NCI-H524 (cell line): ENCODE measurements at regions not wholly inside any gene's neighbourhood (a gene's known extent, or its start where the extent isn't known, plus 50 kb on each side); places are given as distances from the start of the nearest gene placed in this dataset.

Experiments used
- DNase-seq, 2 experiments: peaks; one replicate each; lab custom pipeline; 2025; lab: John Stamatoyannopoulos, UW

DNA sequence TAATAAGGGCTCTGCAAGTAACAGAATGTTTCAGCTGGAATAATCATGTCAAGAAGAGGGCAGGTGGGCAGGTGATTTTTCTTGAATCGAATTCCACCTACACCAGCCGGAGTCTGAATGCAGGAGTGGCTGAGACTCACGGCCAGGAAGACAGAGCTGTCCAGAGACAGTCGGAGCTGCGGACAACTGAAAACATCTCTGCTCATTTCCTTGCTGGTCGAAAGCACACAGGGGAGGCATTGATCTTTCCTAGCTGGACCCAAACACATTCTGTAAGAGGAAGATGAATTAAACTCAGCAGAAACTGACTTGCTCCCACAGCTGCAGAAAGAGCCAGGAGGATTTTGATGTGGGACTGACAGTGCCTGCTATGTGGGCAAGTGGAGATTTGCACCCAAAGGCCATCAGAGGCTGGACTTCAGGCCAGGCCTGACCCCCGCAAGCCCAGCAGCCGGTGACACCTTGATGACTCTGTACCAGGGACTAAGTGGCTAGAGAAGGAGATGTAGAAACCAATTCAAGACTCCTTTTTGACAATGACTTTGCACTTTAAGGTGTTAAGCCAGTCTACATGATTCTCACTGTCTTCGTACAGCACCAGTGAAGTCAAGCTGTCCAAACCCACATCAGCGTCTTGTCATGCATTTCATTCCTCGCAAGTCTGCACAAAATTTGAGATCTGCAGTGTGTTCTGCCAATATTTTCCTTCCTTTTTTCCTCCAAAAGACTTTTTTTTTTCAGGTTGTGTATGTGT lies 169.4 kb downstream of the TEX36 start:
- no peak for DNase-seq

DNA sequence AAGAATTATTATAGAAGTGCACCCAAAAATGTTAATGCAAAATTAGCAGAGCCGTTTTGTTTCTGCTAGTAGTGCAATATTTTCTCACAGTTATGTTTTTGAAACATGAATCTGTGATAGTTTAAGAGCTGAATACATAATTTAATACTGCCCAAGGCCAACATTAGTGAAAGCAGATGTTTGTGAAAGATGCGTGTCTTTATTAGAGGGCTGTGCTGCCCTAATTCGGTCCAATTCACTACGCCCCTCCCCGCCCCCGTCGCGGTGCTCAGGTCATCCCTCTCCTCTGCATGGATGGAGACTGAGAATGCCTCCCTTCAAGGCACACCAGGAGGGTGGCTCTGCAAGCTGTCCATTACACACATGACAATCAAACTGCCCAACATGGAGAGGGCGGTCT lies 172.0 kb downstream of the TEX36 start:
- DNase-seq, result no peak

DNA sequence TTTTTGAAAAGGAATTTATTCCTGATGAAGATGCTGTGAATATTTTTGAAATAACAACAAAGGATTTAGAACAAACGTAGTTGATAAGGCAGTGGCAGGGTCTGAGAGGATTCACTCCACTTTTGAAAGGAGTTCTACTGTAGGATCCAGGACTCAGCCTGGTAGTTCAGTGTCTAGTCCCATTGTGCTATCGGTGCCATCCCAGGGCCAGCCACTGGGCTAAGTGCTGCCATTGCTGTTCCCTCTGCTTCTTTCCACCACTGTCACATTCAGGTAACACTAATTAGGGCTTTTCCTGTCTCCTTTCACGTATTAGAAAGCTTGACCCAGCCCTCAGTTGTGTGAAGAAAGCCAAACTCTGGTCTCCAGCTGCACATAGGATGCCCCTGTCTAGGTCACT lies 177.3 kb downstream of the TEX36 start:
- DNase-seq, result no peak

DNA sequence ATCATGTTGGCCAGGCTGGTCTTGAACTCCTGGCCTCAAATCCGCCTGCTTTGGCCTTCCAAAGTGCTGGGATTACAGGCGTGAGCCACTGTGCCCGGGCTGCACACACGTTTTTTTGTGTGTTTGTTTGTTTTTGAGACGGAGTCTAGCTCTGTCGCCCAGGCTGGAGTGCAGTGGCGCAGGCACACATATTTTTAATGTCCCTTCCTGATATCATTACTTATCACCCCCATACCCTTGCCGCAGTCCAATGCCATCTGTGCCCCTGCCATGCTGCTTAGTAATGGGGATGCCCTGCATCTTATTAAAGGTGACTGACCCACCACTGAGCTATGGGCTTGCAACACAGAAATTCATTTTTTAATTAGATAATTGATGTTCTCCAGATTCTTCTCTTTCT lies 180.7 kb downstream of the TEX36 start:
- no peak for DNase-seq

DNA sequence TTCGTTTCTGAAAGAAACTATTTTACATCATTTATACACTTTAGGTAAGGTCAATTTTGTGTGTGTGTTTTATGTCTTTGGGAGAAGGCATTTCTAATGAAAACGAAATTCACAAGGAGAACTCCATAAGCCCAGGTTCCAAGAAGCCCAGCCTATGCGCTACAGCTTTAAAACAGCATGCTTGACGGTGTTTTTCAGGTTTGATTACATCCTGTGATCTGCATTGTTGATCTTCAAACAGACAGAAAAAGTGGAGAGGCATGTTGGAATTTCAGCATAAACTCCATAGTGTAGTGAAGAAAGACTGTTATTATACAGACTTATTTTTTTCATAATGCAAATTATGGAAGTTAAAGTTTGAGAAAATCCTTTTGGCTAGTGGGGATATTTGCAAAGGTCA lies 187.6 kb downstream of the TEX36 start:
- DNase-seq, result no peak

DNA sequence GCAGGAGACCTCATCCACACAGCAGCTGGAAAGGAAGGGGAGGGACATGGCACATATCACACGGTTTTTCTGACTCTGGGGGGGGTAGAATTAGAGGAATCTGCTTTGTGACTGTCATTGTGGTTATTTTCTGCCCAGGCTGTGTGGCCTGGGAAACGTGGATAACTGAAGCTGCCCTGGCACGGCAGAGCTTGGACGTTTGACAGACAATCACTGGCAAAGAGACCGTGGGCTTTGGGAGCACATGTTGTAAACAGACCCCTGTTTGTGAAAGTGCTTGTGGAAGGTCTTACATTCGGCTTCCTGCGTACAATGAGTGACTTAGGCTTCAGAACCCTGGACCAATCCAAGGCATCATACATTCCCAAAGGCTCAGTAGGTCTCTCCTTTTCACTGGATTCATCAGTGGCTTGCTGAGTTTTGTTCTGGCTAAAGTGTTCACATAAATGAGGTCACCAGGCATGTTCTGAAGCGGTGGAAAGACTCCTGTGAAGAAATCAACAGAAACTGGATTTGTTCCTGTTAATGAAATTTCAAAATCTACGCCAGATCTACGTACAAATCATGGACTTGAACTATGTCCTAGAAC lies 188.2 kb downstream of the TEX36 start:
- DNase-seq, result no peak

DNA sequence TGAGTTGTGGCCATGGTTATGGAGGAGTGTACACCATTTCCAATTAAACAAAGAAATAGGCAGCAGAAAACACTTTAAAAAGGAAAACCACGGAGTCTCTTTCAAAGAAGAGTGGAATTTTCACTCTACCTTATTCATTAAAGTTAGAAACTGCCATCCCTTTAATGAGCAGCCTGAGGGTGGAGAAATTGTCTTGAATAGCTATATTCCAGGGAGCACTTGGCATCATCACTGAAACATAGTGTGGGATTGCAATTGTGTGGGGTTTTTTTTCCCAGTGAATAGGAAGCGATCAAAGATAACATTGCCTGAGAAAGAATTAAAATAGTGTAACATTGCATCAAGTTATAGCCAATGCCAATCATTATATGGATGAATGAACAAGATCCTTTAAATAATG lies 191.6 kb downstream of the TEX36 start:
- DNase-seq, result no peak

DNA sequence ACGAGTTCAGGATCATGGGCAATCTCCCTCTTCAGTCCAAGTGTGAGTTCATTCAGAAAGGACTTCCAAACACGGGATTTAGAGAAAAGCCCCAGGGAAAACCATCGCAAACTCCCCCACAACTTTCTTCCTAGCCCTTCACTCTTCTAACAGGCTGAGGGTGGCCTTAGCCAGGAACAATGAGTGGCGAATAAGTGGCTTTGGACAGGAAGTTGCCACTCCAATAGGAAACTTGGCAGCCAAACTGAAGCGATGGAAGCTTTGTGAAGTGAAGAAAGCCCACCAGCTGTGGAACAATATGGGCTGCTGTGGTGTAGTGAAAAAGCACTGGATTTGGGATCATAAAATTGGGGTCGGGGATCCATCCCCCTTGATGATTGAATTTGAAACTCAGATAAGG lies 193.2 kb downstream of the TEX36 start:
- DNase-seq, result no peak

DNA sequence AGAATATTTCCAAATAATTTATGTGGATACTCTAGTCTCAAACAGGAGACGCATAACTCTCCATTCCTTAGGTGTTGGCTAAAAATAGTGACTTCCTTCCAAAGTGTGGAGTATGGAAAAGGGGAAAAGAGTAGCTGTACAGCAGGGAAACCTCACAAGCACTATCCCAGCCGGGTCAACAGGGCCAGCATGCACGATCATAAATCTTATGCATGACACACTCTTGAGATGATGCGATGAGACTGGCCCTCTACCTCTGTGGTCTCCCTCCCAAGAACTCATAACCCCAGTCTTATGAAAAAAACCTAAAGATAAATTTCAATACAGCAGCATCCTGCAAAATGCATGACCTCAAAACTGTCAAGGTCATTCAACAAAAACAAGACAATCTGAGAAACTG lies 197.3 kb downstream of the TEX36 start:
- DNase-seq, result no peak

DNA sequence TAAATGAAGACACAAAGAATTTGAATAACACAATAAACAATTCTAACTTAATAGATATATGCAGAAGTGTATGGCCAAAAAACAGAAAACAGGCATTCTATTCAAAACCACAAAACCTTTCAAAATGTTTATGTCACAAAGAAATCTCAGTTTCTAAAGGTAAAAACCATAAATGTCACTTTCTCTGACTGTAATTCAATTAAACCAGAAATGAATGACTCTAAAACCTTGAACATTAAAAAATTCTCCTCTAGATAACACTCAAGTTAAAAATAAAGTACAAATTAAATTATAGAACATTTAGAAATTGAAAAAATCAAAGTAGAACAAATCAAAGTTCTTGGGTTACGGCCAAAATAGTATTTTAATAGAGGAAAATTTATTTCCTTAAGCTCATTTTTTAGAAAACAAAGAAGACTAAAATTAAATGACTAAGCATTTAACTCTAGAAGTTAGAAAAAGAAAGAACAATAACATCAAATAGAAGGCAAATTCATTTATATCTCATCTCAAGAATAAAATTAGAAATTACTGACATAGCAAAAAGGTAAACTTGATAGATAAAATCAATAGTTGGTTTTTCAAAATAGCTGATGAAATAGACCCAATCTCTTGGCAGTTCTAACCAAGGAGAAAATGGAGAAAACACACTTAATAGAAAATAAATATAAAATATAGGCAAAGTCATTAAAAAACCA lies 198.8 kb downstream of the TEX36 start:
- DNase-seq, result no peak

DNA sequence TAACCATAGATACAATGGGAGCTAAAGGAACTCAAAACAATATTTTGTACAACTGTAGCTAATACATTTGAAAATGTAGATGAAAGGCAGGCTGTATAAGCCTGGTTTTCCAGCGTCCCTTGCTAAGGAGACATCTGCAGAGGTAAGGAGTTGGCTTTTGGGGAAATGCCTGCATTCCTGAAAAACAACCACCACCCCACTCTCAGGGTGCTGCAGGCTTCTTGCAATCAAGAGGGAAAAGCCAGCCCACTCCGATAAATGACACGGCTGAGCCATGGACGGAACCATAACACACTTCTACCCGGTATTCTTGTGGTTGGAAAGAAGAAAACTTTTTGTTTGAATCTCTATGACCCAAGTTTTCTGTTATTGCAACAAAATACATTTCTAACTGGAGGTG lies 200.3 kb downstream of the TEX36 start:
- DNase-seq, result no peak

DNA sequence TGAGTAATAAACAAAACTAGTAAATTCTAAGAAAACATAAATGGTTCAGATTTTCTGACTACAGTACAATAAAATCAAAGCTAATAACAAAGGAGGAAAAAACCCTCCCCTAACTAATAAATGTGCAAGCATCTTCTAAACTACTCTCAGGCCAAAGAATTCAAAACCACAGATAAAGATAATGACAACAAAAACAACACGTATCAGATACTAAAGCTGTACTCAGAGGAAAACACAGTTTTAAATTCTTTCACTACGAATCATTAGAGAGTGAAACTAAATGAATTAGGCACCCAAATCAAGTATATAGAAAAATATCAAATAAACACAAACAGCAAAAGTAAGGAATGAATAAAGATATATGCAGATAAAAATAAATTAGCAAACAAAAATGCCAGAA lies 200.9 kb downstream of the TEX36 start:
- no peak for DNase-seq

DNA sequence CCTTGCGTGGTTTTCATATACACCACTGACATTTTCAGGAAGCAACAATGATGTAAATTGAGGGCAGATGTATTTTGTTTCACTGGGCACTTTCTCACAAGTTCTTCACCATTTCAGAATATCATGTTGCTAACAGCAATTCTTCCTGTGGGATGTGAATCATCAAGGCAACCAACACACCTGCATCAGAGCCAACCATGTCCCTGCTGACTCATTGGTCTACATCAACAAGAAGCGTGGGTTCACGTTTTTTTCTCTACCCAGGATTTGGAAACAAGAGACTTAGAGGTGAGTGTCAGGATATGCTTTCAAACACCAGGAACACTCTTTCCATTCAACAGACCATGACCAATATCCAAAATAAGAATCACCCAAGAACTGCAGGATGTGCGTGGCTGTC lies 203.9 kb downstream of the TEX36 start:
- DNase-seq, result no peak

DNA sequence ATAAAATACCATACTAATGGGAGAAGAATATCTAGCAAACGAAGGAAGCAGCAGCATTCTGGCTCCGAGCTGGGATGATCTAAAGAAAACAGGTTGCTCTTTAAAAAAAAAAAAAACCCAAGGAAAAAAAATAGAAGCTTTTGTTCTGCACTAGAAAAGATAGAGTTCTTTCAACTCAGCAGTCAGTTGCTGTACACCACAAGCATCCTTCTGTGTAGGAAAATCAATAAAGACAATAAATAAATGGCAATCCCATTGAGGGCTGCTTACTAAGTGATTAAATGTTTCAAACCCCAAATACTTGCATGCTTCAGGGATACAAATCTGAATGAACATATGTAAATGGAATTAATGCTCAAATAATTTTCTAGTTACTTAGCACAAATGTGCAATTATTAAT lies 207.1 kb downstream of the TEX36 start:
- DNase-seq, result no peak

DNA sequence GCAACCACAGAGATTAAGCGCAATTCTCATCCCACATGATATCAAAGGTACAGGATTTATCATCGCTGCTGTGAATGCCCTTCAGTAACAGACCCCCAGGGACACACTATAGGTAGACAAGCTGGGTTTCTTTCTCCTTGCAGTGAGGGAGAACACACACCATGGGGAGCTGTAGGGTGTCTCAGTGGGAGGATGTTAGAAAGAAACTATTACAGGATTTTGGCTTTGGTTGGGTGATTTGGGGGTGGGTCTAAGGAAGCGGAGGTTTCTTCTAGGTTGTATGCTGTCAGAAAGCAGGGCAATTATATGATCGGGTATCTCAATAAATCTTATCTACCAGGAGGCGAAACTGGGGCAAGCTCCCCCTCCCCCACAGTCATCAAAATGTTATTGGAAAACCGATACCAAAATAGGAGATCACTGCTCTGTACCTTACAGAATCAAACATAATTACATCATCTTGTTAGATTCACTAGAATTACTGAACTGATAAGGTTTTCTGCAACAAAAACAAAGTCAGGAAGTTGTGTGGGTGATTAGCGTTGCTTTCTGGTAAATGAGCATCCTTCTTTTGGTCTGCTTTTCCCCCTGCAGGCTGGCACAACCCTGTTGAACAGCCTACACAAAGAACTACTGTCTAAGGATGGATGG lies 209.7 kb downstream of the TEX36 start:
- DNase-seq, result no peak

DNA sequence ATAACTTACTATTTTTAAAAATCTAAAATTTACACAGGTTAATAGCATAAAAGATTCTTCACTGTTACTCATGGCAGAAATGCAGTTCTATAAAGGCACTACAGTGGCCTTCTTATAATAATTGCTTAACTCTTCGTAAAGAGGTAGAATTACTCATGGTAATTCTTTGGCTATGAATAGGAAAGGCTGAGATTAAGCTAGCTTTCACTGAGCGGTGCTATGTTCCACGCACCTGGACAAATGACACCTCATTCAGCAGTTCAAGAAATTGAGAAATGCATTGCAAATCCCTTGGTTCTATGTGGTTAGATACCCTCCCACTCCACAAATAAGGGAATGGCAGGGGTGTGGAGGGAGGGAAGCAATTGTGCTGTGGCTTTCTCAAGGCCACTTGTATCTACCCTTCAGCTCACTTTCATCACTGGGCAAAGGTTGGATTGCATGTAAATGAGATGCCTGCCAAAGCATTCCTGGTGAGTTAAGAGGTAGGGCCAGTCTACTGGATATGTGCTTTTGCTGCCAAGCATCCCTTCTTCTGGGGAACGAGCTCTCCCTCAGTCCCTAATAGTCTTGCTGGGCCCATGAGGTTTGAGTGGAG lies 210.9 kb downstream of the TEX36 start:
- no peak for DNase-seq

DNA sequence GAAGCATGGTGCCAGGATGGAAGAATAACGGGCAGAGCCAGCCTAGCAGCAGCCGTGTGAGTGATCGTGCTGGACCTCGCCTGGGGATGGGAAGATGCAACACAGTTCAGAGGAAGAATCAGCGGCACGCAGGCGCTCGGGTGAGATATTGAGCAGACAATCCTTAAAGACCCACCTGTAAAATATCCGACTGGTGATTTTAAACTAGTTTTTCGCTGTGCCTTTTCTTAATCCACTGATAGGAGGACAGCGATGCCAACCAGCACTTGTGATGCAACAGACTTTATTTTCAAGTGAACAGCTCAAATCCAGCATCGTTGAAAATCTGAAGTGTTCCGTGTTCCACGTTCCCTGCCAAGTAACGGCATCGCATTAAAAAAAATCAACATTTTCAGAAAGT lies 214.7 kb downstream of the TEX36 start:
- DNase-seq, result no peak

DNA sequence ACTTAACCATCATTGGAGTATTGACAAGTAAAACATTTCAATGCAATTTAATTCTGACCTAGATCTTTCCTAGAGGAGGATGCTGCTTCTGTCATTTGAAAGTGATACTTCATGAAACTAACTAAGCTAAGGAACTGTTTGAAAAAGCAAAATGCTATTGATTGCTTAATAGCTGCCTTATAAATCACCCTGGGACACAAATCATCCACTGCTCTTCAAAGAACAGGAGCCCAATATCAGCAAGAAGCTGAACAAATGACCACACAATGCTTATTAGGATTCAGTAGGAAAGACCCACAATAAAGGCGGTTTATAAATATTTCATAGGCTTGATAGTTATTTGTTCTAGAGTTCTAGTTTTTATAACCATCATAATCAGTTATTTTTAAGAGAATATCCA lies 216.3 kb downstream of the TEX36 start:
- no peak for DNase-seq

DNA sequence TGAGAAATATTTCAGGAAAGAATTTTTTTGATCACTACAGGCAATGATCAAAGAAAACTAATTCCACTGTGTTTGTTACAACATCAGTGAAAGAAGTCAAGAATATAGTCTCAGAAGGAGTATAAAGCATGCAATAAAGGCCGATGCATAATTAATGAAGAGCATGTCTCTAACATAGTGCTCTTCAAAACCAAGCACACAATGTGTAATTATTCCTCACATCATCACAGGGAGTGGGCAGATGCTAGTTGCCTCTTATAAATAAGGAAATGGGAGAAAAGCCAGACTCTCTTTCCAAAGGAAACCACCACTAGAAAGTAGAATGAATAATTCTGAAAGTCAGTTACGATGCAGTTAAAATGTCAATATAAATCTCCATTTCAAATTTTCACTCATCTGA lies 220.1 kb downstream of the TEX36 start:
- no peak for DNase-seq

DNA sequence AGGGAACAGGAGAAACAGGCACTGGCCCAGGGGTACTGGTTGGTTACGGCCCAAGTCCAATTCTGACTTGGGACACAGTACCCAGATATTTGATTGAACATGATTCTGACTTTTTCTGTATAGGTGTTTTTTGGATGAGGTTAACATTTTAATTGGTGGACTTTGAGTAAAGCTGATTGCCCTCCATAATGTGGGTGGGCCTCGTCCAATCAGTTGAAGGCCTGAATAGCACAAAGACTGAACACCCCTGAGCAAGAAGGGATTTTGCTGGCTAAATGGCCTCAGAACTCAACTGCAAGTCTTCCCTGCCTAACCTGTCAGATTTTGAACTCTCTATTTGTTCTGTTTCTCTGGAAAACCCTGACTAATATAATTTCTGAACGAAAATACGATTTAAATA lies 222.6 kb downstream of the TEX36 start:
- DNase-seq, result no peak

DNA sequence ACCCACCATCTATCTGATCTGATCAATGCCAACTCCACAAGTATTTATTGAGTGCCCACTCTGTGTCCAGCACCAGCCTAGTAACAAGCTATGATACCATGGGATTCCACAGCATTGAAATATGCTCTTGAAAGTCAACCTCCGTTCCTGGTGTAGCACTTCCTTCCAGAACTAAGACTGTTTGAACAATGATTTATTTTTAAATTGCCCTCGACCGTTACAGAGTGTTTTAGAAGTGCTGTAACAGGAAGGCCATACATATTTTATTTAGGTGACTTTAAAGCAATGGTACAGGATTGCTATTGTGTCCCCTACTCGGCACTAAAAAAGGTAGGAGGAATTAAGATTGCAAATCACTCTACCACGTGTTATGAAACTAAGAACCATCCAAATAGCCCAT lies 225.6 kb downstream of the TEX36 start:
- no peak for DNase-seq

DNA sequence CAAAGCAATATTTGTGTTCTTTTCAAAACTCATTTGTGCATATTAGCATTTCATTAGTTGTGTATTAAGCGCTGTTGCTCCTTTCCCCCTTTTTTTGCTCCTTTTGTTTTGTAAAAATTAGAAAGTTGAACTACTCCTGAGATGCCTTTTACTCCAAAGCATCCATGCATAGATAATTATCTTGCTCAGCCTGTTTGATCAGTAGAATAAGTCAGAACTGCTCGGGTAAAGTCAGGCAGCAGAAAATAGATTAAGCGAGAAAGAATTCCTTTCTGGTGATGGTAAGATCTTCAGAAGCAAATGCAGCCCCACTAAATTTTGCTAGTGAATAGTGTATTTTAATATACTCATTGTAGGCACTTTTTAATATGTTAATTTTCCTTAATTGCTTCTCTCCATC lies 227.1 kb downstream of the TEX36 start:
- DNase-seq, result no peak

DNA sequence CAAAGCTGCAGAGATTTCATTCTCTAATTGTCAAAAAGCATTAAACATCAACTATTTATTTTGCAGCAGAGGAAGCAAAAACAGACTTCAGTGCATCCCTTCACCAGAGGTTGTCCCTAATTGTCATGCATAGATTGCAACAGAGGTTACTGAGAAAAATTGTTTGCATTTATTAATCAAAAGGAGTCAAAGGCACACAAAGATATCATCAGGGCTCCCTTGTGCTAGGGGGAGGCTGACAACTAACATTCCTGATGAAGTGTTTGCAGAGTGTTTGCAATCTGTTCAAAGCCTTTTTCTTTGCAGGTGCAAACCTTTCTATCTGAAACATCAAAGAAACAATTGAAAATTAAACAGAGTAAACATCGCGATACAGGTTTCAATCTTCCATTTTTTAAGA lies 227.5 kb downstream of the TEX36 start:
- no peak for DNase-seq
